HG03175 (cell line): ENCODE measurements at regions not wholly inside any gene's neighbourhood (a gene's known extent, or its start where the extent isn't known, plus 50 kb on each side); places are given as distances from the start of the nearest gene placed in this dataset.

Source experiments
- ATAC-seq: cut with Tn5 transposase; IDR thresholded peaks from one replicate; pipeline ENCODE4 v1.9.1; 2021; ENCODE audit warnings: mild to moderate bottlenecking, moderate library complexity; ENCODE audit not compliant: unreplicated experiment

DNA sequence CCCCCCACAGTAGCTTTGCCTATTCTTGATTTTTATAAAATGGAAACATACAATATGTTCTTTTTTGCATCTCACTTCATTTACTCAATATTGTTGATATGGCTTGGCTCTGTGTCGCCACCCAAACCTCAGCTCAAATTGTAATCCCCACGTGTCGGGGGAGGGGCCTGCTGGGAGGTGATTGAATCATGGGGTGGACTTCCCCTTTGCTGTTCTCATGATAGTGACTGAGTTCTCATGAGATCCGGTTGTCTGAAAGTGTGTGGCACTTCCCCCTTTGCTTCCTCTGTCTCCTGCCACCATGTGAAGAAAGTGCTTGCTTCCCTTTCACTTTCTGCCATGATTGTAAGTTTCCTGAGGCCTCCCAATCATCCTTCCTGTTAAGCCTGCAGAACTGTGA lies 431.3 kb downstream of the MN1 start:
- no peak for ATAC-seq

DNA sequence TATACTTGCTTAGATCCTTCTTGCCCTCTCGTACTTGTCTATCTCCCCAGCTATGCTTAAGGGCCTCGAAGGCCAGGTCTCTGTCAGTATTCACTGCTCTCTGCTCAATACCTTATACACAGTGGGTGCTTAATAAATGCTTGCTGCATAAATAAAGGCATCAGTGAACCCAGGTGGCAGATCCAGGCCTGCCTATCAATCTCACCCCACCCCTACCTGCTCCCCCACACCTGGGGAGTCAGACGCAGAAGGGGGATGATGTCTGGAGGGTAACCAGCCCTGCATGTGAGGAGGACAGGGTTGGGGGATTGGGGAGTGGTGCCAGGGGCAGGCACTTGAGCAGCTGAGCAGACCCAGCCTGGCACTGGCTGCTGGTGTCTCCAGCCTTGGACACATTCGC lies 430.6 kb downstream of the MN1 start:
- no peak for ATAC-seq

GRCh38 chr22:27372364-27372763 lies 429.2 kb downstream of the MN1 start:
- ATAC-seq: no peak

DNA sequence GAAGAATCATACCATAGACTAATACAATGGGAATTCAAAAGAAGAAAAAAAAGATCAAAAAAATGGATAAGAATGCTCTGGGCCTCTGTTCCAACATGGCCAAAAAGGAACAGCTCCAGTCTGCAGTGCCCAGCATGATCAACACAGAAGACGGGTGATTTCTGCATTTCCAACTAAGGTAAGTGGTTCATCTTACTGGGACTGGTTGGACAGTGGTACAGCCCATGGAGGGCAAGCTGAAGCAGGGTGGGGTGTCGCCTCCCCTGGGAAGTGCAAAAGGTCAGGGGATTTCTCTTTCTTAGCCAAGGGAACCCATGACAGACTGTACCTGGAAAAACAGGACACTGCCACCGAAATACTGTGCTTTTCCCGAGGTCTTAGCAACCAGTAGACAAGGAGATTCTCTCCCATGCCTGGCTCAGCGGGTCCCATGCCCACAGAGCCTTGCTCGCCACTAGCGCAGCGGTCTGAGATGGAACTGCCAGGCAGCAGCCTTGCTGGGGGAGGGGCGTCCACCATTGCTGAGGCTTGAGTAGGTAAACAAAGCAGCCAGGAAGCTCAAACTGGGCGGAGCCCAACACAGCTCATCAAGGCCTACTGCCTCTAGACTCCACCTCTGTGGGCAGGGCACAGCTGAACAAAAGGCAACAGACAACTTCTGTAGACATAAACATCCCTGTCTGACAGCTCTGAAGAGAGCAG lies 428.4 kb downstream of the MN1 start:
- ATAC-seq: no peak

DNA sequence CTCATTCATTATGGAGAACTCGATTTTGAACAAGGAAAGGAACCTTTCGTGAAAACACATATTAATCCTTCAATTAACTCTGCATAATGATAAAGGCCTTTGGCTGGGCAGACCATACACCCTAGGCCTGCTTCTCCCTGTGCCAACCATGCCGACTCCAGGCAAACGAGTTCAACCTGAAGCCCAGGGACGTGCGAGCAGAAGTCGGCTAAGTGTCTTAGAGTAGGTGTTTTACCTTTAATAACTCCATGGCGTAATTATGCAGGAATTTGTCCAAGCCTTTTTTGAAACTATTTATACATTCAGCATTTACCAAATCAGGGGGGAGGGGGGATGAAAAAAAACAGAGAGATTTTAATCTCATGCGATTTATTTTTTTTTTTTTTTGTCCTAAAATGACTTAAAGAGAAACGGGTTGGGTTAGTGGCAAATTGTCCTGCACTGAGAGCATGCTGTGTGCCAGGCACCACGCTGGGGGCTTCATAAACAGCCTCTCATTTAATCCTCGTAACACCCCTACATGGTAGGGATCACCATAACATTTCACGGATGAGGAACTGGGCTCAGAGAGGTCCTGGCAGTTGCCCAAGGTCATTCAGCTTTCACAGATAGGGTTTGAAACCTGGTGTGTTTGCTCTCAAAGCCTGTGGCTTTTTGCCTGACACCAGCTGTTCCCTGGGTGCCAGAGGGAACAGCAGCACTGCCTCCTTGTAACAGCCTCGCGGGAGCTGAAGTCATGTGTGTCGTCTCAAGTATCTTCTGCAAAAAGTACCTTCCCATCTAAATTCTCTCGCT lies 423.9 kb downstream of the MN1 start:
- no peak for ATAC-seq

DNA sequence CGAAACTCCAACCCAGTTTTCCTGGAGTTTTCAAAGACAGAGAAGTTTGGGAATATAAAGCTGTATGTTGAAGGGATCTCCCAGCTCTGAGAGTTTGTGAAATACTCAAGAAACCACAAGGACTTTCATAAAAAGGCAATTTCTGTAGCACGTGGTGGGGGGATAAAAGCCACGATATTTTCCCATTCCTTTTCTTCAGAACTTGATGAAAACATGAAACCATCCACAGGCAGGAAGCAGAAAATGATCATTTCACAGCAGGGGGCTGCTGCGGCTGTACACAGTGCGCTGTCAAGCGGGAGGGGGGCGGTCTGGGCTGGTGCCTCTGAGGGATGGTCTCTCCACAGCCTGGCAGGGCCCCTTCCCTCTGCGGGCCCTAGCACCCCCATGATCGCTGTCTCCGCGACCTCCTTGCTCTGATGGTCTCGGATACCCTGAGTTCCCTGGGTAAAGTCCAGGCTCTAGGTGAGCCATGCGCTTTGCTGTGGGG lies 423.2 kb downstream of the MN1 start:
- no peak for ATAC-seq

DNA sequence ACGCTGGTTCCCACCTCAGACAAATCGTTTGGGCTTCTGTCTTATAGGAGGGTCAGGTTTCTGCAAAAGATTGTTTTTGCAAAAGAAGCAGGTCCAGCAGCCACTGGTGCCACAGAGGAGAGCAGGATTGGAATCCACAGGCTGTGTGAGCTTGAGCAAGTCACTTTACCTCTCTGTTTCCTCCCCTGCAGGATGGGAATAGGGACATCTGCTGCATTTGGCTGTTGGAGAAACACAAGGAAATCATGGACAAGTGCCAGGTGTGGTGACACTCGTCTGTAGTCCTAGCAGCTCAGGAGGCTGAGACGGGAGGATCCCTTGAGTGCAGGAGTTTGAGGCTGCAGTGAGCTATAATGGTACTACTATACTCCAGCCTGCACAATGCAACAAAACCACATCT lies 422.6 kb downstream of the MN1 start:
- no peak for ATAC-seq

- no peak for ATAC-seq
These were observed 420.7 kb downstream of the MN1 start for GRCh38 chr22:27380855-27381254.

GRCh38 chr22:27381552-27381951 lies 420.0 kb downstream of the MN1 start:
- ATAC-seq: no peak

DNA sequence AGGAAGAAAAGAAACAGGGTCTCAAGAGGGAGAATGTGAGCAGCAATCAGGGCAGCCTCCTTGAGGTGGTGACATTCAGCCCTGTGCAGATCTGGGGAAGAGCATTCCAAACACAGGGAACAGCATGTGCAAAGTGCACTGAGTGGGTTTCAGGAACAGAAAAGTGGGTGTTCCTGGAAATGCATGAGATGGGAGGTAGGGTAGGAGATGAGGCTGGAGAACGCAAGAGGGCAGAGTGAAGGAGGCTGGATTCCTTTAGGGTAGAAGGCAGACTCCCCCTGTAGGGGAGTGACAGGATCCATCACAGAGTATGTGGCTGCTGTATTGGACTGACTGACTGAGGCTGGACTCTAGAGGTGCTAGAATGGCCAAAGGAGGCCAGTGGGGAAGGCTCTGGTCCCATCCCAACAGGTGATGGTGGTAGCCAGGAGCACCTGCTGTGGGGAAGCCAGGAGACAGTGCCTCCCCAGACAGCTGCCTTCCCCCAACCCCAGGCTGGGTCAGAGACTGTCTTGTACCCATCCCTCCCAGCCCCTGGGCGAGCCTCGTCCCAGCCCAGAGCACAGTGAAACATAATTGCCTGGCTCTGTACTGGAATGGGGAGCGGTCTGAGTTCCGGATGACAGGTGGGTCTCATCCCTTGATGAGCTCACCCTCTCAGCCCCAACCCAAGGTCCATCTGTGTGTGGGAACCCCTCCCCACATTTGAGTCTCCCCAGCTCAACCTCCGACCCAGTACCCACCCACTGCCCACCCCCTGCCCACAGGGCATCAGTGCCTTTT lies 419.4 kb downstream of the MN1 start:
- ATAC-seq: no peak

DNA sequence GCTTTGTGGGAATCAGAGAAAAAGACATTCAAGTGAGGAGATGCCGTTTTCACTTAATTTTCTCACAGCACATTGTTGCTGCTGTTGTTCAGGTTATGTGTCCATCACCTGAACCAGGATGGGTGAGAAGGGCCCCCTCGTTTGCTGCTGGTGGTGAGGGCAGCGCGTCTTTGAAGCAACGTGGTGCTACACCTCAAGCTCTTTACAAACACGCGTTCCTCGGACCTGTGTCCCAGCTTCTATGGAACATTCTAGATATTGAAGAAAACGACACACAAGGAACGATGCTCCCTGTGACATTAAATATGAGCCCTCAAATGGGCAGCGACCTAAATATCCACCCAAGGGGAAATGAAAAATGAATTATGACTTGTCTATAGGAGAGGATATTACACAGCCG lies 418.6 kb downstream of the MN1 start:
- ATAC-seq: no peak

DNA sequence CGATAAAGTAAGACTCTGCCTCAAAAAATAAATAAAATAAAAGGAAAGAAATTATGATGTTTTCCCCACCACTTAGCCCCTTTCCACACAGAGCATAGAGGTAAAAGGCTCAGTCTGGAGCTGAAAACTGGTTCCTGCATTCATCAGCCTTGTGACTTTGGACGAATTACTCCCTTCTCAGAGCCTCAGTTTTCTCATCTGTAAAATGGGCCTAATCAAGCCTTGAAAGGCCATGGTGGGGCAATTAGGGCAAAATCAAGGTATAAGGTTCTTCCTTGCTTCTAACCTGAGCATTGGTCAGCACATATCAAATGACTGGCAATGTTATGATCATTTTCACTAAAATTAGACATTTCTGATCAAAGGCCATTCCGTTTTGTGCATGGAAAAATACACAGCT lies 417.7 kb downstream of the MN1 start:
- ATAC-seq: no peak

GRCh38 chr22:27385261-27385998 lies 416.1 kb downstream of the MN1 start:
- no peak for ATAC-seq

- no peak for ATAC-seq
These were observed 415.4 kb downstream of the MN1 start for GRCh38 chr22:27386186-27386585.

DNA sequence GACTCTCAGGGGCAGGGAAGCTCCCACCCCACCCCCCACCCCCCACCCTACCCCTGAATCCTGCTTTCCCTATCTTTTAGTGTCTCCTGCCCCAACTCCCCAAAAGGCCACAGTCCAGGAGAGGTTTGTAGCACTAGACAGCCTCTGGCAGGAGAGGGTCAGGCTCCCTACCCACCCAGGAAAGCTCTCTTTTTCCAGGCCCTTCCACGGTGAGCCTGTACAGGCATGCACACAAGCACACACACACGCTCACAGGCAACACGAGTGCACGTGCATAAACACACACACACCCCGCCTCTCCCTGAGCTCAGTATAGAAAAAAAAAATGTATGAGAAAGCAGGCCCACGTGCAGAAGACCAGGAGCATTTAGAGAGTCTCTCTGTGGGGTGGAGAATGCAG lies 414.0 kb downstream of the MN1 start:
- ATAC-seq: no peak

DNA sequence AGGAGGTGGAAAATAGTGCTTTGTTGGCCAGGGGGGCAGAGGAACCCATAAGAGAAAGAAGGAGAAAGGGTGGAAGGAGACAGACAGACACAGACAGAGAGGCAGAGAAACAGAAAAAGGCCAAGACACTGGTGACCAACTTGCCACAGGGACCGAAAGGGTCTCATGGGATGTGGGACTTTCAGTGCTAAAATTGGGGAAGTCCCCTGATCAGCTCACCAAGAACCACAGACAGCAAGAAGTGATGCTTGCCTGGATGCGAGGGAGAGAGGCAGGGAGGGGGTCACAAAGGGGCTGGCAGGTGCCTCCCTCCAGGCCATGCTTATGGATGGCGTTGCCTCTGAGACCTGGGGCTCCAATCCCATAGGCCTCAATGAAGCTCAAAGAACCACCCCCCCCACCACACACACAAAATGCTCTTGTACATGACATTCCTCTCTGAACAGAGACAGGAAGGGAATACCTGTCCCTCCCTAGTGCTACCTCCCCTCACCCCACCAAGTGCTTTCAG lies 413.4 kb downstream of the MN1 start:
- no peak for ATAC-seq

DNA sequence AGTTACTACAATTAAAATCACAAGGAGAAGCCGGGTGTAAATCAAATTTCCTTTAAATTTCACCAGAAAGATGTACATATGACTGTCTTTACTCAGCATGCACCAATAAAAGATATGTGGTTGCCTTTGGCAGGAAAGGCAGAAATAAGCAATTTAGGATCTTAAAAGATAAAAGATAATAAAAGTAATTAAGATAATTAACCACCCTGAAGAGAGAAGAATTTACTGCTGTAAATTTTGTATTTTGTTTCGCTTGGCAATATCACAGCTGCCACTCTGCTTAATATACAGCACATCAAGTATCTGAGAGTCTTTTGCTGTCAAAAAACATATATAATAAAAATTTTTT lies 411.9 kb downstream of the MN1 start:
- ATAC-seq: no peak

DNA sequence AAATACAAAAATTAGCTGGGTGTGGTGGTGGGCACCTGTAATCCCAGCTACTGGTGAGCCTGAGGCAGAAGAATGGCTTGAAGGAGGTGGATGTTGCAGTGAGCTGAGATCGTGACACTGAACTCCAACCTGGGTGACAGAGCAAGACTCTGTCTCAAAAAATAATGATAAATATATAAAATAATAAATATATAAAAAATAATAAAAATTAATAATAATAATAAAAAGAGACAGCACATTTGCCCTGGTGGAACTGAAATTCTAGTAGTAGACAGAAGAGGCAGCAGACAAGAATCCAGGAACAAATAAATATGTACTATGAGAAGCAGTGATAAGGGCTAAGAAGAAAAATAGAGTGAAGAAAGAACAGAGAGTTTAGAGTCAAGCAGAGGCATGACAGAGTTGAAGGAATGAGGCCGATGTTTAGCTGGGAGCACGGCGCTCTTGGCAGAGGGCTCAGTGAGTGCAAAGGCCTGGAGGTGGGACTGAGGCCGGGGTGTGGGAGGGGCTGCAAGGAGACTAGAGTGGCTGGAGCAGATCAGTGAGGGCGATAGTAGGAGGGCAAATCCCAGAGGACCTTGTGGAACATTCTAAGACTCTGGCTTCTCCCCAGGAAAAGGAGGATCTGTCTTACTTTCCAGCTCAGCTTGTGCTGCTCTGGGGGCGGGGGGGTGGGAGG lies 410.3 kb downstream of the MN1 start:
- ATAC-seq: no peak

GRCh38 chr22:27393371-27393770 lies 408.2 kb downstream of the MN1 start:
- no peak for ATAC-seq

DNA sequence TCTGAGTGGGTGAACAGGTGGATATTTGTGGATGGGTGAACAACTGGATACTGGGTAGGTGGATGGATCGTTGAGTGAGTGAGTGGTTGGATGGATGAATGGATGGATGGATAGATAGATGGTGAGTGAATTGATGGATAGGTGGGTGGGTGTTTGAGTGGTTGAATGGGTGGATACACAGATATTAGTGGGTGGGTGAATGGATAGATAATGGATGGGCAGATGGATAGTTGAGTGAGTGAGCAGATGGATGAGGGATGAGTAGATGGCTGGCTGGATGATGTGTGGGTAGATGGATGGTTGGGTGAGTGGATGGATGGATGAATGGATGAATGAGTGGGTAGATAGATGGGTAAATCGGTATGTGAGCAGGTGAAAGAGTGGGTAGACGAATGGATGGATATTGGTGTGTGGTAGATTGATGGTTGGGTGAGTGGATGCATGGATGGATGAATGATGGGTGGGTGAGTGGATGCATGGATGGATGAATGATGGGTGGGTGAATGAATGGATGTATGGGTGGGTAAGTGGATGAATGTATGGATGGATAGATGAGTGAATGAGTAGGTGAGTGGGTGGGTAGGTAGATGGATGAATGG lies 406.7 kb downstream of the MN1 start:
- ATAC-seq: no peak
